ENCODE measurements at regions not wholly inside any gene's neighbourhood (a gene's known extent, or its start where the extent isn't known, plus 50 kb on each side); places are given as distances from the start of the nearest gene placed in this dataset.

DNA sequence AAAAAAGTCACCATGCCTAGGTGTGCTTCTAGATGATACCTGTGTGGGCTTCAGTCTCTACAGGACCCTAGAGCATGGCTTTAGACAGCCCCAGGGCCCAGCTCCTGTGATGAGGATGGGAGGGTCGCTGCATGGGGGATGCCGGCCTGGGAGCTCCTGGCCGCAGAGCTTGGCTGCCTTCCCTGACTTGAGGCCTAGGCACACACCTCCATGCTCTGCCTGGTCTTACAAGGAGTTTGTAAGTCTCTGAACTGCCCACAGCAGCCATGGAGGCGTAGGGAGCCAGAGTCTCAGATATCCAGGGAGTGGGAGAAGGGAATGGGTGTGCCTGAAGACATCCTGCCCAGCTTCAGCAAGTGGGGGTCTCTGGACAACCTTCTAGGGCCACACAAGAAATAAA, 149.5 kb upstream of the MYL2 start:
- TF ChIP-seq, protein P1, sequence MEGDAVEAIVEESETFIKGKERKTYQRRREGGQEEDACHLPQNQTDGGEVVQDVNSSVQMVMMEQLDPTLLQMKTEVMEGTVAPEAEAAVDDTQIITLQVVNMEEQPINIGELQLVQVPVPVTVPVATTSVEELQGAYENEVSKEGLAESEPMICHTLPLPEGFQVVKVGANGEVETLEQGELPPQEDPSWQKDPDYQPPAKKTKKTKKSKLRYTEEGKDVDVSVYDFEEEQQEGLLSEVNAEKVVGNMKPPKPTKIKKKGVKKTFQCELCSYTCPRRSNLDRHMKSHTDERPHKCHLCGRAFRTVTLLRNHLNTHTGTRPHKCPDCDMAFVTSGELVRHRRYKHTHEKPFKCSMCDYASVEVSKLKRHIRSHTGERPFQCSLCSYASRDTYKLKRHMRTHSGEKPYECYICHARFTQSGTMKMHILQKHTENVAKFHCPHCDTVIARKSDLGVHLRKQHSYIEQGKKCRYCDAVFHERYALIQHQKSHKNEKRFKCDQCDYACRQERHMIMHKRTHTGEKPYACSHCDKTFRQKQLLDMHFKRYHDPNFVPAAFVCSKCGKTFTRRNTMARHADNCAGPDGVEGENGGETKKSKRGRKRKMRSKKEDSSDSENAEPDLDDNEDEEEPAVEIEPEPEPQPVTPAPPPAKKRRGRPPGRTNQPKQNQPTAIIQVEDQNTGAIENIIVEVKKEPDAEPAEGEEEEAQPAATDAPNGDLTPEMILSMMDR (IDR thresholded peaks at IDR 0.05) = no peak
- TF ChIP-seq POLR2A (IDR thresholded peaks at IDR 0.05) = no peak

All from breast epithelium (tissue), 3 donors.